Muscle layer of colon (tissue), 2 donors: ENCODE measurements at regions not wholly inside any gene's neighbourhood (a gene's known extent, or its start where the extent isn't known, plus 50 kb on each side); places are given as distances from the start of the nearest gene placed in this dataset.

ENCODE experiments used
- H3K27ac ChIP-seq: one replicate; pipeline ENCODE4 v1.7.0; 2013; ENCODE audit warnings: low read depth, mild to moderate bottlenecking, low read length, moderate library complexity
- H3K27me3 ChIP-seq, 2 donors: one replicate each; pipeline ENCODE4 v1.7.0; 2013; ENCODE audit warnings: low read length in 2 of 2, mild to moderate bottlenecking in 2 of 2; ENCODE audit not compliant: insufficient read depth in 2 of 2, control insufficient read depth in 1 of 2
- H3K36me3 ChIP-seq: one replicate; pipeline ENCODE4 v1.7.0; 2013; ENCODE audit warnings: mild to moderate bottlenecking, low read length; ENCODE audit not compliant: insufficient read depth
- H3K4me1 ChIP-seq: one replicate; pipeline ENCODE4 v1.7.0; 2013; ENCODE audit warnings: mild to moderate bottlenecking, low read length; ENCODE audit not compliant: insufficient read depth
- H3K4me3 ChIP-seq, 2 donors: one replicate each; pipeline ENCODE4 v1.7.0; 2013; ENCODE audit warnings: low read length in 2 of 2, low read depth in 1 of 2, mild to moderate bottlenecking in 1 of 2, moderate library complexity in 1 of 2
- H3K9ac ChIP-seq: one replicate; pipeline ENCODE4 v1.7.0; 2013; ENCODE audit warnings: low read length
- H3K9me3 ChIP-seq: one replicate; pipeline ENCODE4 v1.7.0; 2013; ENCODE audit warnings: mild to moderate bottlenecking, low read length
- donor health status: abdominal sarcoma.
- donor health status: Adenocarcinoma of cecum.

DNA sequence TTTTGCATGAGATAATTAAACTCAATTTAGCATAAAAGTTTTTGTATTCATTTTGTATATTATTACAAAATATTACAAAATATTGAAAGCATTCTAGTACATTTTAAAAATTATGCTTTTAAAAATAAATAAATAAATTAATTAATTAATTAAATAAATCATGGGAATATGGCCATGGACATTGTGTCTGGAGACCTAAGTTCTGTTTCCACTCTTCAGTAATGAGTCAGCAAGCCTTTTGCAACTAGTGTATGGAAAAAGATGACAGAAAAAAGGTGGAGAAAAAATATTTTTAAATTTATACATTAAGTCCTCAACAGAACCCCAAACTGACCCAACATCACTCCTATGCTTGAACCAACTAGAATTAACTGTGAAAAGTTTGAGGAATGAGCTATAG is 1187.5 kb upstream of the USP15 start:
- no peaks in the 10 kb centered on the region for H3K36me3 ChIP-seq
- H3K27ac ChIP-seq: no peak overlapping the region
- no peak overlapping the region for H3K4me3 ChIP-seq
- no peaks in the 10 kb centered on the region for H3K27me3 ChIP-seq
- no peaks in the 10 kb centered on the region for H3K4me1 ChIP-seq
- no peaks in the 10 kb centered on the region for H3K9me3 ChIP-seq
- no peak overlapping the region for H3K9ac ChIP-seq

DNA sequence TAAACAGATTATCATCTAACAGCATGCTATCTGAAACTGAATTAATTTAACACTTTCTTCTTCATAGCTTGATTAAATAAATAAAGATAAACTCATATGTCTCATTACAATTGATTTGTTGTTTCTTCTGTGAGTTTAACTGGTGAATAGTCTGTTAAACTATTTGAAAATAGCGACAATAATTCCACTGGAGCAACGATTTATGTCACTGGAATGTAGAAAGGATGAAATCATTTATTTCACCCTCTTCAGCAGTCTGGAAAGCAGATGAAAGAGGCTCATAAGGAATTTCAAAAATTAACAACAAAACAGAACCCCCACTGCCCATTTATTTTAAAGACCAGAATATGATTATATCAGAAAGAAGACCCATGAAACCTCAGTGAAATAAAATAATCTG is 1165.1 kb upstream of the USP15 start:
- no peaks in the 10 kb centered on the region for H3K27me3 ChIP-seq
- no peaks in the 10 kb centered on the region for H3K4me1 ChIP-seq
- H3K4me3 ChIP-seq: no peak overlapping the region
- H3K9me3 ChIP-seq: no peaks in the 10 kb centered on the region
- no peaks in the 10 kb centered on the region for H3K36me3 ChIP-seq
- H3K9ac ChIP-seq: no peak overlapping the region
- no peak overlapping the region for H3K27ac ChIP-seq

DNA sequence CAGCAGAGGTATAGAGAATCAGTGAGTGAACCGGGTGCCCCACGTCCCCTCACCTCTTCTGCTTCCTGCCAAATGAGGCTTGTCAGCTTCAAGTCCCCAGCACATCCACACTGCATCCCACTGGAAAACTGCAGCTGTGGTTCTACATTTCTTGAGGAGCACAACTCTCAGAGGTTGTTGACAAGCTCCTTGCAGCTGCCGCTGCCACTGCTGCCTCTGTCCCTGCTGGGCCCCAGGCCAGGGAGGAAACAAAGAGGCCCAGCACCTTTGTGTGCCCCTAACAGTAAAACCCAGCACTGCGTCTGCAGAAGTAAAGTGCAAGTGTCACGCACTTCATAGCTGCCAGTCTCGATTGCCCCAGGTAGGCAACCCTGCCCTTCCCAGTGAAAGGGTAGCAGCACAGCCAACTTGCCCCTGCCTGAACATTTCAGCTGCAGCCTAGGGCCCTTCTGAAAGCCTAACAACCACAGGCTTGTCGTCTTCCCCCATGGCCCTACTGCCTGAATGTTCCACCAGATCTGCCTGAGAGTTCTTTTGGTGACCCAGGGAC is 1162.1 kb upstream of the USP15 start:
- H3K4me3 ChIP-seq: no peak overlapping the region
- no peaks in the 10 kb centered on the region for H3K36me3 ChIP-seq
- no peaks in the 10 kb centered on the region for H3K4me1 ChIP-seq
- H3K27me3 ChIP-seq: no peaks in the 10 kb centered on the region
- H3K27ac ChIP-seq: no peak overlapping the region
- H3K9me3 ChIP-seq: no peaks in the 10 kb centered on the region
- no peak overlapping the region for H3K9ac ChIP-seq

DNA sequence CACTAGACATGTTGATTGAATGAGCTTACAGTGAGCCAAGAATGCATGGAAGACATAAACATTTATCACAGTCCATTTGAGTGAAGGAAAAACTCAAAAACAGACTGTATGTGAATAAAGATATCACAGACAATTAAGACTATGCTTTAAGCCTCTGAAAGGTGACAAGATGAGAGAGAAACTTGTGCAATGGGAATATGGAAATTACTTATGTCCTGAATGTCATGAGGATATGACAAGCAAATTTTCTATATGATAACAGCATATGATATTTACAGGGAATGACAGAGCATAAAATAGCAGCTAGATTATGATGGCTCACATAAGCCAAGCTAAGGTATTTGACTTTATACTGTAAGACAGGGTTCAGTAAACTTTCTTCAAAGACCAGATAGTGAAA is 1153.1 kb upstream of the USP15 start:
- H3K4me1 ChIP-seq: no peaks in the 10 kb centered on the region
- H3K9me3 ChIP-seq: no peaks in the 10 kb centered on the region
- no peaks in the 10 kb centered on the region for H3K36me3 ChIP-seq
- no peak overlapping the region for H3K27ac ChIP-seq
- no peaks in the 10 kb centered on the region for H3K27me3 ChIP-seq
- no peak overlapping the region for H3K9ac ChIP-seq
- no peak overlapping the region for H3K4me3 ChIP-seq

DNA sequence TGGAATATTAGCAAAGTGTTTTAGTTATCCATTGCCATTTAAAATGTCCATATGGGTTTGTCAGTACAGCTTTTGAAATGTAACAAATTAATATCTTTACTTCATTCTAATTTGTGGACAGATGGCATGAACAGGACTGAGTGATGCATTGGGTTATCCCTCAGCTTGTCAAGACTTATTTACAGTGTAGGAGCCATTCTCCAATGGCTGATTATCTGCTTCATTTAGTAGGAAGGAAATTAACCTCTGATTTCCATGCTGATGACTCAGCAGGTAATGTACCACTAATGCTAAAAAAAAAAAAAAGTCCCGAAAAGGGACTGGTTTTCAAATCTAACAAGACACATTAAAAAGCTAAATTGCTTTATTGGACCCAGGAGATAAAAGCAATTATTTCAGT is 1149.0 kb upstream of the USP15 start:
- no peaks in the 10 kb centered on the region for H3K4me1 ChIP-seq
- H3K9me3 ChIP-seq: no peaks in the 10 kb centered on the region
- no peaks in the 10 kb centered on the region for H3K36me3 ChIP-seq
- H3K9ac ChIP-seq: no peak overlapping the region
- no peak overlapping the region for H3K4me3 ChIP-seq
- no peaks in the 10 kb centered on the region for H3K27me3 ChIP-seq
- H3K27ac ChIP-seq: no peak overlapping the region

DNA sequence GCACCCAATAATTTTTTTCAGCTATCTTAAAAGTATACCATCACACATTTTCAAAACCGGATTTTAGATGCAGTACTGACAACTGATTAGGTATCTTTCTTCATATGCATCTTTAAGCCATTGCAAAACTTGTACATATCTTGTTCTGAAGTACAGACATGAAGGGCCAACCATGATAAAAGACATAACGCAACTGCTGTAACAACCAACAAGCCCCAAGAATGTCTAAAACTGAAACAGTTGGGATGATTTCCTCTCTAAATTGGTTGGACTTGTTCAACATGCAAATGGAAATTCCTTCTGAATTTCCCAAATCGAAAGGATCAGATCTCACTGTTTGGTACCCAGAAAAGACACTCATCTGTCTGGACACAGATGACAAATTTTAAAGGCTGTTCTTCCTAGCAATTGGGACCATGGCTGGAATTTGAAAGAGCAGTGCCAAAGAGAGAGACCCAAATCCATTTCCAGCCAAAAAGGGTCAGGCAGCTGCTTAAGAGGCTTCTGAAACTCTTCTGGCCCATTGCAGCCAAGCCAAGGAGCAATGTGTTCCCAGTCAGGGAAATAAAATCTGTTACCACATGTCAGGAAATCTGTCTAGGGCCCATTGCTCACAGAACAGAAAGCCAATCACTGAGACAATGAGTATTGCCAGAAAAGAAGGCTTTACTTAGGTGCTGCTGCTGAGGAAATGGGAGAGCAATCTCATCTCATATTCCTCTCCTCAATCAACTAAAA is 1122.4 kb upstream of the USP15 start:
- no peak overlapping the region for H3K4me3 ChIP-seq
- H3K27ac ChIP-seq: no peak overlapping the region
- H3K9ac ChIP-seq: no peak overlapping the region
- no peaks in the 10 kb centered on the region for H3K9me3 ChIP-seq
- no peaks in the 10 kb centered on the region for H3K36me3 ChIP-seq
- H3K4me1 ChIP-seq: no peaks in the 10 kb centered on the region
- no peaks in the 10 kb centered on the region for H3K27me3 ChIP-seq

DNA sequence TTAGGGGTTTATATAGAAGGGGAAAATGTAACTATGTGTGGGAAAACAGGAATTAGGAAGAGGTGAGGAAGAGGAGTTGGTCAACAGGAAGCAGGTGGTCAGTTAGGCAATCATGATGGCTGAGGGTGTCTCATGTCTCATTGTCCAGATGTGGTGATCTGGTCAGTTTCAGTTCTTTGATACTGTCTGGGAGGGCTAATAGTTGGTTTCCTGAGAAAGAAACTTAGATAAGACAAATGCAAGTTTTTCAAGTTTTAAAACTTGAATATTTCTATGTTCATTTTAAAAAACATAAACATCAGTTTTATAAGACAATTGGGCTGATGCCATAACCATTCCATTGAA is 1121.8 kb upstream of the USP15 start:
- Histone ChIP-seq H3K36me3 (no peaks in the 10 kb centered on the region), H3K9me3 (no peaks in the 10 kb centered on the region), H3K27ac (no peak overlapping the region), H3K4me3 (no peak overlapping the region), H3K4me1 (no peaks in the 10 kb centered on the region), H3K27me3 (no peaks in the 10 kb centered on the region), H3K9ac (no peak overlapping the region)

DNA sequence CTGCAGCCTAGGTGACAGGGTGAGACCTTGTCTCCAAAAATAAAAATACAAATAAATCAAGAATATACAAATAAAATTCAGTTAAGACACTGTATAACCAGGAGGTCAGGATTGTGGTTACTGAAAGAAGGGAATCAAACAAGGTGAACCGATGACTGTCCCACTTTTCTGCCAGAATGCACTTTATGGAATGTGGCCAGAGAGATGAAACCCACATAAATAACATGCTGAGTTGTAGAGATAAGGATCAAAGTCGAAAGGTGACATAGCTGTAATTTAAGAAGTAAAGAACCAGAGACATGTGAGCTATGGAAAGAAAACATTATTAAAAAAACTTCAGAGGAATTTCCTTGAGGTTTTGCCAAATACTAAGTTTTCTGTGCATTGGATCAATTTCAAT is 1098.2 kb upstream of the USP15 start:
- Histone ChIP-seq H3K9ac (no peak overlapping the region), H3K4me1 (no peaks in the 10 kb centered on the region)

DNA sequence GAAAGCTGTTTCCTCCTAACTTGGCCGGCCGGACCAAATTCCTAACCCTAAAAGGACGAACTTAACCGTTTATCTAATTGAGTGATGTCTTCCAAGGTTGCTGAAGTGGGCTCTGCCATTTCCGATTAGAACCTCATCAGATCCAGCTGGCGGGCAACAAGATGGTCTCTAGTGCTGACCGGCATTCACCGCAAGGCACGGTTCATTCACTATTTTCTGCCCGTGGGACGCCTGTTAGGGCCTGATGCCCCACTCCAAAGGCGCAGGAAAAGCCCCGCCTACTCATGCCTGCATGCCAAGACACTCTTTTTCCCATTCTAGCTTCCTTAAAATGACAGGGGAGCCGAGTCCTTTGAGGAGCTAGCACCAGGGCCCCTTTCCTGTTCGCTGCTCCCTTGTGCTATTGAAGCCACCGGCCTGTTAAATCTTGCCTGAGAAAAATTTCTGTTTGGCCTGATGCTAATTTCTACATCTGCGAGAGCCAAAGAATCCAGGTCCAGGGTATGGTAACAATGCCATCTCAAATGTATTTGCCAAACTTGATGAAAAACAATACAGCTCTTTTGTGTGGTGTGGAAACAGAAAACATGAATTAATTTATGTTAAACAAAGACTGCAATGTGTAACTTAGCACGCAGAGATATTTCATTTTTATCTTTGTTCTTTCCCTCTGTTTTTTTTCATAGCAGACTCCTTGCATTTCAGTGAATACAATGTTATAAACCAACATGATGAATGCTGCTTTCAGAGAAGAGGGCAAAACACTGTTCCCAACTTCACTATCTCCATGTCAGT is 1071.2 kb upstream of the USP15 start:
- Histone ChIP-seq H3K4me3 (no peak overlapping the region), H3K4me1 (no peaks in the 10 kb centered on the region), H3K9me3 (no peaks in the 10 kb centered on the region), H3K27ac (no peak overlapping the region), H3K36me3 (no peaks in the 10 kb centered on the region), H3K27me3 (no peaks in the 10 kb centered on the region), H3K9ac (no peak overlapping the region)

More for the DNA sequence above, 1098.2 kb upstream of the USP15 start:
- Histone ChIP-seq H3K9me3 (no peaks in the 10 kb centered on the region), H3K36me3 (no peaks in the 10 kb centered on the region), H3K27ac (no peak overlapping the region), H3K4me3 (no peak overlapping the region), H3K27me3 (no peaks in the 10 kb centered on the region)

DNA sequence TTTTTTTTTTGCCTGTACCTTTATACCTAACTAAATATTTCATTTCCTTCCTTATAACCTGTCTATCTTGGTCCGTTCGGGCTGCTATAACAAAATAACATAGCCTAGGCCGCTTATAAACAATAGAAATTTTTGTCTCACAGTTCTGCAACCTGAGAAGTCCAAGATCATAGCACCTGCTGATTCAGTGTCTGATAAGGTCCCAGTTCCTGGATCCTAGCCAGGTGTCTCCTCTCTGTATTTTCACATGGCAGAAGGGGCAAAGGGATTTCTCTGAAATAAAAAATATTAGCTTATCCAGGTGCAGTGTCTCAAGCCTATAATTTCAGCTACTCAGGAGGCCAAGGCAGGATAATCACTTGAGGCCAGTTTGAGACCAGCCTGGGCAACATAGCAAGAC is 1046.6 kb upstream of the USP15 start:
- no peaks in the 10 kb centered on the region for H3K27me3 ChIP-seq
- H3K4me3 ChIP-seq: no peak overlapping the region

DNA sequence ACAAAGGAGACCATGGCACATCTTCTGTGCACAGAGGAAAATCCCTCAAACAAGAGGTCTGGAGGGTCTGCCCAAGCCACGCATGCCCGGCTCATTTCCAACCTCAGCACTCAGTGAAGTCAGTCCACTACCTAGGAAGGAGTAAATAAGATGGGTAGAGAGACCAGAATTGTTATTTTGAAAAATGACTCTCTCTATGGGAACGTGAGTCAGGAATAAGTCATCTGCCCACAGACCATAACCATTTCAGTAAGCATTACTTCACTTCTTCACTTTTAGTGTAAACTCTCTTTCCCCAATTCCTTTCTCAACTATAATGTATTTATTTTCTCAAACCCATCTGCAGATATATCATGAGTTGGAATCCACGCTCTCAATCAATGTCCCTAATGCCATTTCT is 1039.9 kb upstream of the USP15 start:
- Histone ChIP-seq H3K9me3 (no peaks in the 10 kb centered on the region), H3K27ac (no peak overlapping the region), H3K9ac (no peak overlapping the region), H3K4me3 (no peak overlapping the region), H3K36me3 (no peaks in the 10 kb centered on the region), H3K4me1 (no peaks in the 10 kb centered on the region), H3K27me3 (no peaks in the 10 kb centered on the region)

More for the DNA sequence above, 1046.6 kb upstream of the USP15 start:
- H3K36me3 ChIP-seq: no peaks in the 10 kb centered on the region
- no peak overlapping the region for H3K9ac ChIP-seq
- H3K9me3 ChIP-seq: no peaks in the 10 kb centered on the region
- H3K4me1 ChIP-seq: no peaks in the 10 kb centered on the region
- no peak overlapping the region for H3K27ac ChIP-seq
